Brain microvascular endothelial cell (primary cell): ENCODE measurements at regions not wholly inside any gene's neighbourhood (a gene's known extent, or its start where the extent isn't known, plus 50 kb on each side); places are given as distances from the start of the nearest gene placed in this dataset.
"Not testable (repeated sequence)": the region's sequence is repeated elsewhere in the genome, so short reads cannot be mapped to it uniquely, and the experiment has no call there.

ENCODE experiments used
- DNase-seq: peaks from one replicate; pipeline ENCODE4 v3.0.0-alpha.2; 2020
- H3K27ac ChIP-seq: fragments of 250-450 bp; sonication (Bioruptor Pico); 2 replicates; pipeline ENCODE4 v1.5.1; 2020; ENCODE audit warnings: mild to moderate bottlenecking, moderate library complexity
- H3K27me3 ChIP-seq: fragments of 250-450 bp; sonication (Bioruptor Pico); replicated peaks from 2 replicates; pipeline ENCODE4 v1.5.1; 2020; ENCODE audit warnings: mild to moderate bottlenecking
- H3K36me3 ChIP-seq: fragments of 250-450 bp; sonication (Bioruptor Pico); replicated peaks from 2 replicates; pipeline ENCODE4 v1.5.1; 2020; ENCODE audit warnings: mild to moderate bottlenecking
- H3K4me3 ChIP-seq: 2 replicates; pipeline ENCODE4 v1.5.1; 2011; ENCODE audit warnings: low read depth, mild to moderate bottlenecking, control low read depth, low read length, moderate library complexity
- in situ Hi-C: cut with HindIII; loops from 2 replicates; pipeline ENCODE4 v1.10.0; 2017; ENCODE audit warnings: low sequenced_read_pairs, low pct_ligation_motif_present
- TF ChIP-seq, protein P1 (sequence below): IDR thresholded peaks from 2 replicates; pipeline ENCODE4 v1.5.1; 2011; ENCODE audit warnings: low read depth, mild to moderate bottlenecking, moderate library complexity, low read length, control low read depth, inconsistent platforms; ENCODE audit errors: missing control alignments

DNA sequence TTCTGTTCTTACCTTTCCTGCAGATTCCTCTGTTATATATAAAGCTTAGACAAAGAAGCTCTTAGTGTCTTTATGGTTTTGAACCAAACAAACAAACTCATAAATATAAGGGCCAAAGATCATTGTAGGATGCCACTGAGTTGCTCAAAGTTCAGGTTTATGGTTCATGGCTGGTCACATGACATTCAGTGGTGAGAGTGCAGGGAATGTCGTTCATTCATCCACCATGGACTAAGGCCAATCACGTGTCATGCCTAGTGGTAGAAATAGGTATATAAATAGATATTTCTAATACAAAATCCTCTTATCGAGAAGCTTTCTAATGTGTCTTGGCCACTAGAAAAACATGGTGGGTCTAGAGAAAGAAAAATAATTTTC, 119.4 kb downstream of the GATA3 start:
- TF ChIP-seq, protein P1, sequence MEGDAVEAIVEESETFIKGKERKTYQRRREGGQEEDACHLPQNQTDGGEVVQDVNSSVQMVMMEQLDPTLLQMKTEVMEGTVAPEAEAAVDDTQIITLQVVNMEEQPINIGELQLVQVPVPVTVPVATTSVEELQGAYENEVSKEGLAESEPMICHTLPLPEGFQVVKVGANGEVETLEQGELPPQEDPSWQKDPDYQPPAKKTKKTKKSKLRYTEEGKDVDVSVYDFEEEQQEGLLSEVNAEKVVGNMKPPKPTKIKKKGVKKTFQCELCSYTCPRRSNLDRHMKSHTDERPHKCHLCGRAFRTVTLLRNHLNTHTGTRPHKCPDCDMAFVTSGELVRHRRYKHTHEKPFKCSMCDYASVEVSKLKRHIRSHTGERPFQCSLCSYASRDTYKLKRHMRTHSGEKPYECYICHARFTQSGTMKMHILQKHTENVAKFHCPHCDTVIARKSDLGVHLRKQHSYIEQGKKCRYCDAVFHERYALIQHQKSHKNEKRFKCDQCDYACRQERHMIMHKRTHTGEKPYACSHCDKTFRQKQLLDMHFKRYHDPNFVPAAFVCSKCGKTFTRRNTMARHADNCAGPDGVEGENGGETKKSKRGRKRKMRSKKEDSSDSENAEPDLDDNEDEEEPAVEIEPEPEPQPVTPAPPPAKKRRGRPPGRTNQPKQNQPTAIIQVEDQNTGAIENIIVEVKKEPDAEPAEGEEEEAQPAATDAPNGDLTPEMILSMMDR: no peak
- H3K27ac ChIP-seq: no peak overlapping the region
- no peak overlapping the region for H3K4me3 ChIP-seq
- in situ Hi-C loops: no loop called here
- H3K36me3 ChIP-seq: no peaks in the 10 kb centered on the region
- H3K27me3 ChIP-seq: no peaks in the 10 kb centered on the region
- no peak for DNase-seq

GRCh38 chr10:8174762-8175161, 120.3 kb downstream of the GATA3 start:
- Histone ChIP-seq H3K4me3 (no peak overlapping the region), H3K36me3 (no peaks in the 10 kb centered on the region), H3K27ac (no peak overlapping the region), H3K27me3 (no peaks in the 10 kb centered on the region)
- no peak for DNase-seq
- TF ChIP-seq, protein P1: no peak
- in situ Hi-C loops: no loop called here

- H3K27me3 ChIP-seq, in situ Hi-C loops, DNase-seq, H3K4me3 ChIP-seq, H3K27ac ChIP-seq, H3K36me3 ChIP-seq: not testable (repeated sequence)
These were observed 123.0 kb downstream of the GATA3 start for GRCh38 chr10:8177526-8177925.

GRCh38 chr10:8179773-8180172, 125.3 kb downstream of the GATA3 start:
- H3K36me3 ChIP-seq, DNase-seq, H3K27me3 ChIP-seq, H3K4me3 ChIP-seq, in situ Hi-C loops, H3K27ac ChIP-seq: not testable (repeated sequence)

DNA sequence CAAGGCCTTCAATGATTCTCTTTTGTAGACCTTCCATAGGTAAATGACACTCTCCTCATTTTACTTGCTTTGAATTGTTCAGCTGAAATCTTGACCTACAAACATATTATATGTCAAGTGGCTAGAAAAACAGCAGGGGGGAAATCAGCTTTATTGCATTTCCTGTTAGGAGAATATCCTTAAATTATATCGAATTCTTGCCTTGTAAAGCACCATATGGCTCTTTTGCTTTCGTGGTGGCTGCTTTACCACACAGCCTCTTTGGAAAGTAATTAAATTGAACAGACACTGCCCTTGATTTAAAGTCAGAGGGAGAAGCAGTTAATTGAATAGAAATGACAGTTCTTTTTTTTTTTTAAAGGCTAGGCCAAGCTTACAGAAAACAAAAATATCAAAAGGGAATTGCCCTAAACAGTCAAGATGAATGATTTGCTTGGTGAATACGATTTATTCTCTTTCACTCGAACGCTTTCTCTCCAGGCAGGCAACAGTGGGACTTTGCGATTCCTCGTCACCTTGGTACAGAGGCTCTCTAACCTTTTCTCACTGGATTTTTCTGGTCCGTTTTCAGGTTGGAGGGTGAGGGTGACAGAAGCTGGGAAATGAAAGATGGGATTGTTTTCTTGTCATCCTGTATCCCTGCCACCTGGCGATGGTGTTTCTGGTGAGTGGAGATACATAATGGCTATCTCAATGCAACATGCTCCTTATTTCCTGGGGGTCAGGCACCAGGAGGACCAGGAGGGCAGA, 126.0 kb downstream of the GATA3 start:
- H3K27ac ChIP-seq: no peak overlapping the region
- TF ChIP-seq, protein P1: no peak
- no peak overlapping the region for H3K4me3 ChIP-seq
- no peaks in the 10 kb centered on the region for H3K27me3 ChIP-seq
- no peaks in the 10 kb centered on the region for H3K36me3 ChIP-seq
- in situ Hi-C loops: no loop called here
- DNase-seq: no peak

DNA sequence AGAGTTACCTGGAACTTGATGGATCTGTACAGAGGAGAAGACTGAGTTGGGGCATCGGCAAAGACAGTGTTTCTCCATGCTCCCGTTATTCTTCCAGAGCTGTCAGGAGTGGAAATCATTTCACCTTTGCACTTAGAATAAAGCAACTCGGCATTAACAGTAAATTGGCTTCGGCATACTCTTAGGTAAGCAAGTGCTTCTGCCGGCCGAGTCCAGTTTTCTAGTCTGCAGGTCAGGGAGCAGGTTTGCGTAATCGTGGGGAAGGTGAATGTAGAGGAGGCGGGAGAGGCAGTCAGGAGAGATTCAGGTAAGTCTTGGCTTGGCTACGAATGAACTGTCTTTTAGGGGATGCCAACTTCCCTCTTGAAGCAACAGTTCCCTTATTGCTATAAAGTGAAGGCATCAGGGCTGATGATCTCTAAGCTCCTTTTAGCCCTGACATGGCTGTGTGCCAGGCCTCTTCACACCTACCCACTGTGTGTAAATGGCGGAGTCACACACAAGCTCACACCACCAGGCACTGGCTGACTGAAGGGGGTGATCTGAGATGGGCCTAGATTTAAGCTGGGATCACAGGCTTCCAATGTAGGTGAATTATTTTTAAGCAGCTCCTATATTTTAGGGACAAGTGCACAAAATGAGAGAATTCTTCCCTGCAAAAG, 127.1 kb downstream of the GATA3 start:
- no peak for DNase-seq
- Histone ChIP-seq H3K4me3 (no peak overlapping the region), H3K27ac (no peak overlapping the region), H3K36me3 (no peaks in the 10 kb centered on the region), H3K27me3 (no peaks in the 10 kb centered on the region)
- in situ Hi-C loops: no loop called here
- TF ChIP-seq, protein P1: no peak
